Endodermal cell (in vitro differentiated cells): ENCODE measurements at regions not wholly inside any gene's neighbourhood (a gene's known extent, or its start where the extent isn't known, plus 50 kb on each side); places are given as distances from the start of the nearest gene placed in this dataset.
A peak's percentile ranks its signal among the peaks of the same experiment; 100 is the strongest.

Experiments used
- DNase-seq: peaks from one replicate; pipeline ENCODE4 v3.0.0-alpha.2; 2017
- H3K27ac ChIP-seq: 2 replicates; pipeline ENCODE4 v1.5.1; 2013; ENCODE audit warnings: mild to moderate bottlenecking, low read depth, low read length, moderate library complexity
- H3K27me3 ChIP-seq: 2 replicates; pipeline ENCODE4 v1.6.1; 2013; ENCODE audit warnings: mild to moderate bottlenecking, low read length, moderate library complexity; ENCODE audit not compliant: insufficient read depth, control insufficient read depth, poor library complexity, severe bottlenecking
- H3K36me3 ChIP-seq: 2 replicates; pipeline ENCODE4 v1.7.0; 2013; ENCODE audit warnings: mild to moderate bottlenecking, low read length, moderate library complexity; ENCODE audit not compliant: control insufficient read depth, insufficient read depth
- H3K4me1 ChIP-seq: one replicate; pipeline ENCODE4 v1.7.0; 2013; ENCODE audit warnings: low read length; ENCODE audit not compliant: control insufficient read depth, insufficient read depth
- H3K4me3 ChIP-seq: 2 replicates; pipeline ENCODE4 v1.5.1; 2013; ENCODE audit warnings: mild to moderate bottlenecking, low read length, moderate library complexity
- H3K9ac ChIP-seq: 2 replicates; pipeline ENCODE4 v1.6.1; 2013; ENCODE audit warnings: mild to moderate bottlenecking, low read length, moderate library complexity; ENCODE audit not compliant: poor library complexity, severe bottlenecking; ENCODE audit errors: extremely low read depth
- H3K9me3 ChIP-seq: 2 replicates; pipeline ENCODE4 v1.6.1; 2013; ENCODE audit warnings: mild to moderate bottlenecking, low read length, moderate library complexity; ENCODE audit not compliant: control insufficient read depth
- H3K27ac Mint-ChIP-seq: 2 replicates; pipeline ENCODE4 v1.8.0; 2020; ENCODE audit warnings: mixed read lengths
- H3K27me3 Mint-ChIP-seq: 2 replicates; pipeline ENCODE4 v1.8.0; 2021; ENCODE audit warnings: mild to moderate bottlenecking, mixed read lengths; ENCODE audit not compliant: insufficient read depth
- H3K36me3 Mint-ChIP-seq: 2 replicates; pipeline ENCODE4 v1.8.0; 2020; ENCODE audit warnings: low read depth, mixed read lengths
- H3K4me1 Mint-ChIP-seq: 2 replicates; pipeline ENCODE4 v1.8.0; 2020; ENCODE audit warnings: mixed read lengths
- H3K4me3 Mint-ChIP-seq: 2 replicates; pipeline ENCODE4 v1.8.0; 2020; ENCODE audit warnings: mild to moderate bottlenecking, moderate library complexity, mixed read lengths
- H3K9me3 Mint-ChIP-seq: 2 replicates; pipeline ENCODE4 v1.8.0; 2020; ENCODE audit warnings: mild to moderate bottlenecking, mixed read lengths
- WGBS, 2 experiments: methylation state at CpG; one replicate each; pipeline versions ENCODE4 v1.1.5 to v1.1.7; 2013; ENCODE audit warnings: missing lambda C conversion rate in 2 of 2, mixed read lengths in 1 of 2; ENCODE audit not compliant: insufficient coverage in 1 of 2, insufficient read length in 1 of 2; 5-methylcytosine and 5-hydroxymethylcytosine counted together
- TF ChIP-seq, protein P1 (sequence below): fragments of 200-600 bp; sonication (generic); conservative IDR thresholded peaks from 2 replicates; pipeline ENCODE4 v1.5.0; 2021; ENCODE audit warnings: antibody characterized with exemption, mild to moderate bottlenecking

DNA sequence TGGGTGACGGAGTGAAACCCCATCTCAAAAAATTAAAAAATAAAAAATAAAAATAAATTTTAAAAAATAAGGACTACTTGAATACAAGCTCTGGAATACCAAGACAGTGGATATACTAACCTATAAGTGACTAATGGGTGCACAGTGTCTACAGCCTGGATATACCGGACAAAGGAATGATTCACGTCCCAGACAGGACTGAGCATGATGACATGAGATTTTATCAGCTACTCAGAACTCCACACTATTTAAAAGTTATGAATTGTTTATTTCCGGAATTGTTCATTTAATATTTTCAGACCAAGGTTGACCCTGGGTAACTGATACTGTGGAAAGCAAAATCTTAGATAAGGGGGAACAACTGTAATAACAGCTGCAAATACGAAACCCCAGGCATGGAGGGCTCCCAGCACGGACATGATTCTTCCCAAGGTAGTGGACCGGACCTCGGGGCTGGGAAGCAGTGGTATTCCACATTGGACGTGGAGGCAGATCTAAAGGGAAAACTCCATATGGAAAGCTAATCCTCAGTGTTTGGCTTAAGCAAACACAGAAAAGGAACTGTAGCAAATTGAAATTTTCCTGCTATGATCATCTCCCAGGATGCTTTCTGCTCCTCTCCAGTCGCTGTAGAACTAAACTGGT, 102.6 kb upstream of the TSHZ3 start:
- Histone ChIP-seq H3K27me3 (no peaks in the 10 kb centered on the region), H3K4me3 (no peak overlapping the region), H3K9ac (no peak overlapping the region), H3K9me3 (no peaks in the 10 kb centered on the region), H3K36me3 (no peaks in the 10 kb centered on the region), H3K27ac (no peak overlapping the region), H3K4me1 (no peaks in the 10 kb centered on the region)
- Mint-ChIP-seq H3K4me1 (peaks cover 3% of the 10 kb centered on the region), H3K27me3 (no peaks in the 10 kb centered on the region), H3K4me3 (no peak overlapping the region), H3K27ac (no peak overlapping the region), H3K9me3 (no peaks in the 10 kb centered on the region), H3K36me3 (no peaks in the 10 kb centered on the region)
- TF ChIP-seq, protein P1, sequence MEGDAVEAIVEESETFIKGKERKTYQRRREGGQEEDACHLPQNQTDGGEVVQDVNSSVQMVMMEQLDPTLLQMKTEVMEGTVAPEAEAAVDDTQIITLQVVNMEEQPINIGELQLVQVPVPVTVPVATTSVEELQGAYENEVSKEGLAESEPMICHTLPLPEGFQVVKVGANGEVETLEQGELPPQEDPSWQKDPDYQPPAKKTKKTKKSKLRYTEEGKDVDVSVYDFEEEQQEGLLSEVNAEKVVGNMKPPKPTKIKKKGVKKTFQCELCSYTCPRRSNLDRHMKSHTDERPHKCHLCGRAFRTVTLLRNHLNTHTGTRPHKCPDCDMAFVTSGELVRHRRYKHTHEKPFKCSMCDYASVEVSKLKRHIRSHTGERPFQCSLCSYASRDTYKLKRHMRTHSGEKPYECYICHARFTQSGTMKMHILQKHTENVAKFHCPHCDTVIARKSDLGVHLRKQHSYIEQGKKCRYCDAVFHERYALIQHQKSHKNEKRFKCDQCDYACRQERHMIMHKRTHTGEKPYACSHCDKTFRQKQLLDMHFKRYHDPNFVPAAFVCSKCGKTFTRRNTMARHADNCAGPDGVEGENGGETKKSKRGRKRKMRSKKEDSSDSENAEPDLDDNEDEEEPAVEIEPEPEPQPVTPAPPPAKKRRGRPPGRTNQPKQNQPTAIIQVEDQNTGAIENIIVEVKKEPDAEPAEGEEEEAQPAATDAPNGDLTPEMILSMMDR: no peak
- DNase-seq: no peak
- 97% methylated on average over 8 to 9 of the region's 10 CpGs for WGBS, 2 experiments

DNA sequence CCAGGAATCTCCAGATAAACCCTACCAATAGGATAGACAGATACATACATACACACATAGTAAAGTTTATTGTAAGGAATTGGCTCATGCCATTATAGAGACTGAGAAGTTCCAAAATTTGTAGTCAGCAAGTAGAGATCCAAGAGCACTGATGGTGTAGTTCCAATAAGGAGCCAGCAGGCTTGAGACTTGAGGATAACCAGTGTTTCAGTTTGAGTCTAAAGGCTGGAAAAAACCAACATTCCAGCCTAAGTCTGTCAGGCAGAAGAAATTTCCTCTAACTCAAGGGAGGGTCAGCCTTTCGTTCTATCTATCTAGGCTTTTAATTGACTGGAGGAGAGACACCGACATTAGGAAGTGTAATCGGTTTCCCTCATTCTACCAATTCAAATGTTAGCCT, 110.2 kb upstream of the TSHZ3 start:
- Mint-ChIP-seq H3K36me3 (no peaks in the 10 kb centered on the region), H3K4me1 (peaks cover 3% of the 10 kb centered on the region), H3K27me3 (no peaks in the 10 kb centered on the region), H3K27ac (no peak overlapping the region), H3K4me3 (no peak overlapping the region), H3K9me3 (peaks cover 3% of the 10 kb centered on the region)
- Histone ChIP-seq H3K9me3 (no peaks in the 10 kb centered on the region), H3K27ac (no peak overlapping the region), H3K4me3 (no peak overlapping the region), H3K36me3 (no peaks in the 10 kb centered on the region), H3K27me3 (no peaks in the 10 kb centered on the region), H3K9ac (no peak overlapping the region), H3K4me1 (no peaks in the 10 kb centered on the region)
- TF ChIP-seq, protein P1: peak; percentile 64
- DNase-seq: no peak
- WGBS, 2 experiments: 87% methylated on average over 3 of the region's 3 CpGs; no CpG with 5 or more reads in 1 of the 2 experiments

DNA sequence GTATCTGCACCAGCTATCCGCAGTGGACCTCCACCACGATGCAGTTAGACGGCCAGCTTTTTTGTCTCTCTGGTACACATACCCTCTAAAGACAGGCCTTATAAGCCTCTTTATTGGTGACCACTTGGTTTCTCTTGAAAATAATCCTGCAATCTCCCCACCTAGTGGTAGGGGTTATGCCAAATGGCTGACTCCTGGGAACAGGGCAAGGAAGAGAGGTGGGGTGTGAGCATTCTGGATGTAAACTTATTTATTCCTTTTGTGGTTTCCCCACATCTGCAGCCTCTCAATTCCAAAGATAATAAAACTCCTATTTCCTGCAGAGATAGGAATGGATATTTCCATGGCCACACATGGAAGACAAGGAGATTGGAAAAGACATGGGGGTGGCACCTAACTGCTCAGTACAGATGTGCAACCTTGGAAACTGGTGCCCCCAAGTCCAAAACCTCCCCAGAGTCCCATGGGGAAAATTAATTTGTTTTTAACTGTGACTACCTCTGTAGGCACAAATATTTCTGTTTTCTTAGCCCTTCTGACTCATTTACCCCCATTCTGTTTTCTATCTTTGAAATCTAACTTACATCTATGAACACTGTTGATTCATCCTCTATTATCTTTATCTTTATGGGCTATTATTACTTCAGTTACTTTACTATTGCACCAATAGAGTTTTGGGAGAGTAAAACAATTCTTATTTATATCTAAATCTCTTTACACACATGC, 112.7 kb upstream of the TSHZ3 start:
- Mint-ChIP-seq H3K4me1 (no peaks in the 10 kb centered on the region), H3K36me3 (no peaks in the 10 kb centered on the region), H3K9me3 (peaks cover 3% of the 10 kb centered on the region), H3K4me3 (no peak overlapping the region), H3K27me3 (no peaks in the 10 kb centered on the region), H3K27ac (no peak overlapping the region)
- Histone ChIP-seq H3K9me3 (no peaks in the 10 kb centered on the region), H3K4me1 (no peaks in the 10 kb centered on the region), H3K27ac (no peak overlapping the region), H3K9ac (no peak overlapping the region), H3K4me3 (no peak overlapping the region), H3K36me3 (no peaks in the 10 kb centered on the region), H3K27me3 (no peaks in the 10 kb centered on the region)
- 93 to 97% methylated on average over 3 of the region's 3 CpGs for WGBS, 2 experiments
- no peak for DNase-seq
- TF ChIP-seq, protein P1: peak; percentile 63
